GM23338 (cell line): ENCODE measurements at regions not wholly inside any gene's neighbourhood (a gene's known extent, or its start where the extent isn't known, plus 50 kb on each side); places are given as distances from the start of the nearest gene placed in this dataset.

Experiments used
- ATAC-seq: fragments of 200-7000 bp; cut with Tn5 transposase; 3 replicates; pipeline ENCODE4 v1.9.1; 2020
- DNase-seq: peaks from one replicate; pipeline ENCODE4 v3.0.0-alpha.2; 2015; ENCODE audit warnings: low spot score
- H2AFZ ChIP-seq: fragments of 200-600 bp; sonication (generic); 2 replicates; pipeline ENCODE4 v1.8.0; 2016; ENCODE audit warnings: antibody characterized with exemption, mild to moderate bottlenecking, moderate library complexity
- H3F3A ChIP-seq: fragments of 200-600 bp; sonication (generic); replicated peaks from 2 replicates; pipeline ENCODE4 v1.8.0; 2017; ENCODE audit warnings: antibody characterized with exemption, mixed run types, low read depth
- H3K27ac ChIP-seq: fragments of 200-600 bp; sonication (generic); 2 replicates; pipeline ENCODE4 v1.6.1; 2016; ENCODE audit warnings: low read depth
- H3K27me3 ChIP-seq: fragments of 200-600 bp; sonication (generic); 2 replicates; pipeline ENCODE4 v1.8.0; 2016; ENCODE audit warnings: mild to moderate bottlenecking, mixed run types, moderate library complexity; ENCODE audit not compliant: insufficient read depth
- H3K36me3 ChIP-seq: fragments of 200-600 bp; sonication (generic); 2 replicates; pipeline ENCODE4 v1.8.0; 2016; ENCODE audit warnings: mild to moderate bottlenecking; ENCODE audit not compliant: insufficient read depth
- H3K4me1 ChIP-seq: fragments of 200-600 bp; sonication (generic); 2 replicates; pipeline ENCODE4 v1.8.0; 2016; ENCODE audit warnings: mild to moderate bottlenecking, moderate library complexity; ENCODE audit not compliant: insufficient read depth
- H3K4me2 ChIP-seq: fragments of 200-600 bp; sonication (generic); 2 replicates; pipeline ENCODE4 v1.7.1; 2017; ENCODE audit warnings: mixed run types
- H3K4me3 ChIP-seq: fragments of 200-600 bp; sonication (generic); 2 replicates; pipeline ENCODE4 v1.6.1; 2016; ENCODE audit warnings: mixed run types
- H3K79me2 ChIP-seq: fragments of 200-600 bp; sonication (generic); replicated peaks from 2 replicates; pipeline ENCODE4 v1.8.0; 2017; ENCODE audit warnings: mild to moderate bottlenecking; ENCODE audit not compliant: insufficient read depth
- H3K9me2 ChIP-seq: fragments of 200-600 bp; sonication (generic); 2 replicates; pipeline ENCODE4 v1.8.0; 2017; ENCODE audit not compliant: insufficient read depth
- H4K20me1 ChIP-seq: fragments of 200-600 bp; sonication (generic); replicated peaks from 2 replicates; pipeline ENCODE4 v1.8.0; 2017; ENCODE audit warnings: mild to moderate bottlenecking; ENCODE audit not compliant: insufficient read depth
- H3K27ac Mint-ChIP-seq: 2 replicates; pipeline ENCODE4 v1.8.0; 2020; ENCODE audit warnings: inconsistent platforms, mild to moderate bottlenecking, moderate library complexity, mixed read lengths
- H3K27me3 Mint-ChIP-seq: 3 replicates; pipeline ENCODE4 v1.8.0; 2022; ENCODE audit warnings: low read depth, mild to moderate bottlenecking, moderate library complexity, mixed read lengths, inconsistent platforms; ENCODE audit not compliant: insufficient read depth, poor library complexity
- H3K36me3 Mint-ChIP-seq: 3 replicates; pipeline ENCODE4 v1.8.0; 2021; ENCODE audit warnings: low read depth, mild to moderate bottlenecking, inconsistent platforms, moderate library complexity, mixed read lengths
- H3K4me1 Mint-ChIP-seq: 3 replicates; pipeline ENCODE4 v1.8.0; 2020; ENCODE audit warnings: mild to moderate bottlenecking, inconsistent platforms, mixed read lengths
- H3K4me3 Mint-ChIP-seq: 3 replicates; pipeline ENCODE4 v1.8.0; 2021; ENCODE audit warnings: moderate library complexity, mild to moderate bottlenecking, inconsistent platforms, mixed read lengths
- H3K9me3 Mint-ChIP-seq: 3 replicates; pipeline ENCODE4 v1.8.0; 2020; ENCODE audit warnings: moderate library complexity, mild to moderate bottlenecking, inconsistent platforms, mixed read lengths
- CREB1 ChIP-seq: fragments of 250-450 bp; sonication (Bioruptor Pico); IDR thresholded peaks from 2 replicates; pipeline ENCODE4 v1.5.0; 2020; ENCODE audit warnings: low read depth, mild to moderate bottlenecking, moderate library complexity
- CTCF ChIP-seq, 2 experiments: fragments of 200-600 bp in 1 of 2; sonication (generic) in 1 of 2; conservative IDR thresholded peaks; 2 replicates each; pipeline versions ENCODE4 v1.5.1 to v1.6.1; 2016 to 2017; ENCODE audit warnings: antibody characterized with exemption in 2 of 2, low read depth in 2 of 2, mild to moderate bottlenecking in 2 of 2, moderate library complexity in 1 of 2
- EZH2 ChIP-seq: fragments of 200-600 bp; sonication (generic); IDR thresholded peaks from one replicate; pipeline ENCODE4 v1.8.0; 2017; ENCODE audit warnings: antibody characterized with exemption, mild to moderate bottlenecking, low read depth; ENCODE audit not compliant: unreplicated experiment
- EZH2phosphoT487 ChIP-seq: fragments of 200-600 bp; sonication (generic); IDR thresholded peaks from one replicate; pipeline ENCODE4 v1.8.1; 2018; ENCODE audit warnings: antibody characterized with exemption; ENCODE audit not compliant: unreplicated experiment
- JUNB ChIP-seq: IDR thresholded peaks from one replicate; pipeline ENCODE4 v1.6.1; 2016; ENCODE audit warnings: antibody characterized with exemption; ENCODE audit not compliant: unreplicated experiment
- NANOG ChIP-seq: IDR thresholded peaks from 2 replicates; pipeline ENCODE4 v1.6.1; 2016; ENCODE audit warnings: antibody characterized with exemption, borderline replicate concordance
- POLR2AphosphoS5 ChIP-seq: IDR thresholded peaks from 2 replicates; pipeline ENCODE4 v1.6.1; 2016; ENCODE audit warnings: antibody characterized with exemption, low read depth
- STAT1 ChIP-seq: IDR thresholded peaks from one replicate; pipeline ENCODE4 v1.6.1; 2016; ENCODE audit warnings: antibody characterized with exemption; ENCODE audit not compliant: unreplicated experiment
- ZNF114 ChIP-seq: fragments of 250-450 bp; sonication (Bioruptor Pico); IDR thresholded peaks from 2 replicates; pipeline ENCODE4 v1.5.0; 2020; ENCODE audit warnings: mild to moderate bottlenecking, moderate library complexity
- ZNF331 ChIP-seq: fragments of 250-450 bp; sonication (Bioruptor Pico); IDR thresholded peaks from 2 replicates; pipeline ENCODE4 v1.5.0; 2020; ENCODE audit warnings: low read depth, mild to moderate bottlenecking, moderate library complexity
- ZNF462 ChIP-seq: fragments of 250-450 bp; sonication (Bioruptor Pico); IDR thresholded peaks from 2 replicates; pipeline ENCODE4 v1.5.0; 2020; ENCODE audit warnings: mild to moderate bottlenecking, moderate library complexity

DNA sequence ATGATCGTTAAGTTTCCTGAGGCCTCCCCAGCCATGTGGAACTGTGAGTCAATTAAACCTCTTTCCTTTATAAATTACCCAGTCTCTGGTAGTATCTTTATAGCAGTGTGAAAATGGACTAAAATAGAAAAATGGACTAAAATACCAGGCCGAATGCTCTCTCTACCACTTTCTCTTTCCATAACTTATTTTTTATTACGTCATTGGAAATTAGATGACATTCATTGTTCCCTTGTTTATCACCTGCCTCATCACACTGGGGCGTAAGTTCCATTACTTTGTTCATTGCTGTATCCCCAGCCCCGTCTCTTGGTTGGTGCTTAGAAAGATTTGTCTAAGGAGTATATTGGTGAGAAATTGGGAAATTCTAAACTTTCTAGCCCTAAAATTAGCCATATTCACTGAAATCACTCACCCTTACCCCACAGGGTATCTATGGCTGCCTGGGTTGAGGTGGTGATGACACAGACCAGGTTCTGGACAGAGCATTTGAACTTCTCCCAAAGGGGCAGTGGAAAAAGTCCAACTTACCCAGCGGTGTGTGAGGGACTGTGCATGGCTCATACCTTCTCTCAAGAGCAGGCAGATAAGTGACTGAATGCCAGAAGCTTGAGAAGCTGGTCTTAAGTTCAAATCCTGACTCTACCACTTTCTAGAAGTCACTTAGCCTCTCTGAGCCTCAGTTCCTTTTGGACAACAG is 50.9 kb upstream of the TP53I11 start (continued):
- TF ChIP-seq EZH2, result no peak
- TF ChIP-seq ZNF331 (CRISPR knock-in tag), result no peak
- TF ChIP-seq ZNF114 (CRISPR knock-in tag), result no peak
- TF ChIP-seq EZH2phosphoT487, result no peak
- no peak for TF ChIP-seq CTCF (conservative IDR thresholded peaks at IDR 0.05; ENCODE audit: low read depth in 2 of 2)
- TF ChIP-seq STAT1, result no peak
- TF ChIP-seq NANOG, result no peak
- no peak for TF ChIP-seq POLR2AphosphoS5

GRCh38 chr11:45005106-45005505 is 54.4 kb upstream of the TP53I11 start:
- H3K36me3 Mint-ChIP-seq, result no peaks in the 10 kb centered on the region
- no peak overlapping the region for H2AFZ ChIP-seq
- DNase-seq (no peak), ATAC-seq (no peak)
- no peaks in the 10 kb centered on the region for H3K79me2 ChIP-seq
- H3K27me3 Mint-ChIP-seq, result no peaks in the 10 kb centered on the region
- no peaks in the 10 kb centered on the region for H3K27me3 ChIP-seq
- H3K9me3 Mint-ChIP-seq, result peaks cover 2% of the 10 kb centered on the region; the same call in 1 of the 3 replicates
- no peak overlapping the region for H3K4me3 ChIP-seq
- H3K27ac ChIP-seq, result no peak overlapping the region
- no peak overlapping the region for H3K4me2 ChIP-seq
- H3K36me3 ChIP-seq, result no peaks in the 10 kb centered on the region
- no peaks in the 10 kb centered on the region; the same call in 1 of the 2 replicates for H3K9me2 ChIP-seq
- H3K4me1 ChIP-seq, result no peaks in the 10 kb centered on the region
- H3F3A ChIP-seq, result no peaks in the 10 kb centered on the region
- no peak overlapping the region for H3K27ac Mint-ChIP-seq
- no peaks in the 10 kb centered on the region for H3K4me1 Mint-ChIP-seq
- no peak overlapping the region for H3K4me3 Mint-ChIP-seq
- no peaks in the 10 kb centered on the region for H4K20me1 ChIP-seq
- TF ChIP-seq CTCF (conservative IDR thresholded peaks at IDR 0.05; ENCODE audit: low read depth in 2 of 2) (no peak), EZH2 (no peak), STAT1 (no peak), ZNF114 (CRISPR knock-in tag) (no peak), CREB1 (CRISPR knock-in tag) (no peak), EZH2phosphoT487 (no peak), POLR2AphosphoS5 (no peak), ZNF462 (no peak), ZNF331 (CRISPR knock-in tag) (no peak), JUNB (no peak), NANOG (no peak)
